ENCODE measurements at regions not wholly inside any gene's neighbourhood (a gene's known extent, or its start where the extent isn't known, plus 50 kb on each side); places are given as distances from the start of the nearest gene placed in this dataset.

- H2AK5ac ChIP-seq (ENCODE audit: low read depth, low read length): no peak overlapping the region
- H3K14ac ChIP-seq (replicated peaks; ENCODE audit: low read depth, low read length): no peak overlapping the region
- no peak overlapping the region for H2BK5ac ChIP-seq (ENCODE audit: low read depth, low read length, poor library complexity, severe bottlenecking)
- H2BK120ac ChIP-seq (ENCODE audit: low read depth, low read length): no peak overlapping the region
- no peak for DNase-seq
- POLR2A ChIA-PET (ENCODE audit: unreplicated experiment): no interaction called here
- H3K9me3 ChIP-seq (ENCODE audit: control insufficient read depth, insufficient read depth, low read length): no peaks in the 10 kb centered on the region
- H4K5ac ChIP-seq (ENCODE audit: low read depth, low read length): no peak overlapping the region
- no peak overlapping the region for H4K91ac ChIP-seq (ENCODE audit: insufficient read depth, low read depth, low read length)
- H3K36me3 ChIP-seq (ENCODE audit: control insufficient read depth, insufficient read depth, low read length): no peaks in the 10 kb centered on the region
- no peak for TF ChIP-seq ELK1 (IDR thresholded peaks at IDR 0.05; ENCODE audit: borderline replicate concordance, low read depth, low read length)
- no peak for TF ChIP-seq USF2 (IDR thresholded peaks at IDR 0.05; ENCODE audit: low read depth, low read length)
- TF ChIP-seq MXI1 (IDR thresholded peaks at IDR 0.05; ENCODE audit: borderline replicate concordance, low read depth, low read length): no peak
- no peak for TF ChIP-seq SMC3 (IDR thresholded peaks at IDR 0.05; ENCODE audit: low read depth, low read length)
- no peak for TF ChIP-seq CHD1 (IDR thresholded peaks at IDR 0.05; ENCODE audit: low read depth, low read length)
- no peak for TF ChIP-seq RCOR1 (IDR thresholded peaks at IDR 0.05; ENCODE audit: insufficient replicate concordance, low read length)
- TF ChIP-seq MAFK (IDR thresholded peaks at IDR 0.05; ENCODE audit: low read depth, low read length): no peak
- TF ChIP-seq FOS (IDR thresholded peaks at IDR 0.05; ENCODE audit: low read depth, low read length): no peak
- no peak for TF ChIP-seq RFX5 (IDR thresholded peaks at IDR 0.05; ENCODE audit: low read depth, low read length)
- intact Hi-C loops (cut with micrococcal nuclease): no loop called here
- peaks cover 52% of the 10 kb centered on the region for H3K27me3 ChIP-seq (ENCODE audit: control insufficient read depth, insufficient read depth, low read length)
- H3K4me1 ChIP-seq (ENCODE audit: control insufficient read depth, insufficient read depth, low read length): no peaks in the 10 kb centered on the region
- no peak overlapping the region for H3K4me3 ChIP-seq (ENCODE audit: insufficient read depth, low read depth, low read length)
- no peak overlapping the region for H3K56ac ChIP-seq (ENCODE audit: extremely low read depth, insufficient read depth, low read length)
- no peak overlapping the region for H2BK20ac ChIP-seq (ENCODE audit: low read depth, low read length)
- CTCF ChIA-PET: no interaction called here
- WGBS, 2 experiments (ENCODE audit: extremely low coverage in 2 of 2, insufficient read length in 1 of 2): 20% methylated on average over 1 of the region's 12 CpGs; no CpG with 5 or more reads in 1 of the 2 experiments
- H3K27ac ChIP-seq (ENCODE audit: insufficient read depth, low read length): no peak overlapping the region
- no peak overlapping the region for H3K23ac ChIP-seq (ENCODE audit: low read depth, low read length)
- H3K79me1 ChIP-seq (ENCODE audit: low read depth in 1 of 2, low read length in 2 of 2): no peaks in the 10 kb centered on the region
- H2AK9ac ChIP-seq (replicated peaks; ENCODE audit: low read depth, low read length, poor library complexity): no peak overlapping the region
- BruUV-seq (replicated peaks): no TSS peak
- dilution Hi-C loops (cut with HindIII; ENCODE audit: low sequenced_read_pairs, unreplicated experiment): no loop called here
- H4K8ac ChIP-seq (ENCODE audit: low read depth in 2 of 2, low read length in 2 of 2): no peak overlapping the region
- H3K18ac ChIP-seq (ENCODE audit: low read depth, low read length): no peak overlapping the region
- no peak for ATAC-seq (ENCODE audit: low read depth)
- no peak overlapping the region for H3K4me2 ChIP-seq (ENCODE audit: low read depth, low read length)
- in situ Hi-C loops (cut with MboI; ENCODE audit: low sequenced_read_pairs): no loop called here
- H3K9ac ChIP-seq (ENCODE audit: low read depth, low read length): no peak overlapping the region
- no peaks in the 10 kb centered on the region for H3K9me1 ChIP-seq (ENCODE audit: insufficient read depth, low read length)
- H2AFZ ChIP-seq (replicated peaks; ENCODE audit: low read length, poor library complexity): no peak overlapping the region
- no peak overlapping the region for H3K4ac ChIP-seq (ENCODE audit: low read depth, low read length)
- no peaks in the 10 kb centered on the region for H4K20me1 ChIP-seq (ENCODE audit: insufficient read depth, low read length)
- no peak overlapping the region for H2BK15ac ChIP-seq (ENCODE audit: low read depth, low read length)
Observed at GRCh38 chr22:20641198-20641892, 132.6 kb upstream of the SERPIND1 start.
